Kidney epithelial cell (primary cell): ENCODE measurements at regions not wholly inside any gene's neighbourhood (a gene's known extent, or its start where the extent isn't known, plus 50 kb on each side); places are given as distances from the start of the nearest gene placed in this dataset.
A peak's percentile ranks its signal among the peaks of the same experiment; 100 is the strongest.

Experiments used
- DNase-seq: peaks from one replicate; pipeline ENCODE4 v3.0.0-alpha.2; 2010; ENCODE audit warnings: low read depth
- H3K27me3 ChIP-seq: 2 replicates; pipeline ENCODE4 v1.6.0; 2011; ENCODE audit warnings: low read length; ENCODE audit not compliant: control insufficient read depth, insufficient read depth
- H3K36me3 ChIP-seq: 2 replicates; pipeline ENCODE4 v1.5.1; 2011; ENCODE audit warnings: low read length; ENCODE audit not compliant: control insufficient read depth, insufficient read depth
- H3K4me3 ChIP-seq: 2 replicates; pipeline ENCODE4 v1.5.1; 2011; ENCODE audit warnings: low read depth, mild to moderate bottlenecking, control low read depth, low read length
- CTCF ChIP-seq: IDR thresholded peaks from 2 replicates; pipeline ENCODE4 v1.5.1; 2011; ENCODE audit warnings: mild to moderate bottlenecking, moderate library complexity, low read length, control low read depth, inconsistent platforms; ENCODE audit not compliant: insufficient read depth, poor library complexity, severe bottlenecking

GRCh38 chr5:155252717-155253116 is 239.2 kb downstream of the KIF4B start:
- TF ChIP-seq CTCF = no peak
- Histone ChIP-seq H3K36me3 (no peaks in the 10 kb centered on the region), H3K4me3 (no peak overlapping the region), H3K27me3 (no peaks in the 10 kb centered on the region)
- DNase-seq = no peak

- no peaks in the 10 kb centered on the region for H3K27me3 ChIP-seq
- no peak overlapping the region for H3K4me3 ChIP-seq
- no peak for TF ChIP-seq CTCF
- no peak for DNase-seq
- H3K36me3 ChIP-seq = no peaks in the 10 kb centered on the region
Observed at GRCh38 chr5:155254399-155254798, 240.8 kb downstream of the KIF4B start.

- Histone ChIP-seq H3K4me3 (no peak overlapping the region), H3K27me3 (no peaks in the 10 kb centered on the region), H3K36me3 (no peaks in the 10 kb centered on the region)
- no peak for DNase-seq
- no peak for TF ChIP-seq CTCF
Observed at GRCh38 chr5:155258161-155258560, 244.6 kb downstream of the KIF4B start.

- no peaks in the 10 kb centered on the region for H3K36me3 ChIP-seq
- H3K4me3 ChIP-seq = no peak overlapping the region
- no peaks in the 10 kb centered on the region for H3K27me3 ChIP-seq
- no peak for DNase-seq
- TF ChIP-seq CTCF = no peak
Observed at GRCh38 chr5:155259648-155260047, 246.1 kb downstream of the KIF4B start.

- no peak overlapping the region for H3K4me3 ChIP-seq
- no peak for DNase-seq
- H3K36me3 ChIP-seq = no peaks in the 10 kb centered on the region
- no peaks in the 10 kb centered on the region for H3K27me3 ChIP-seq
- peak; percentile 39 for TF ChIP-seq CTCF
Observed at GRCh38 chr5:155260798-155261197, 247.2 kb downstream of the KIF4B start.

- Histone ChIP-seq H3K36me3 (no peaks in the 10 kb centered on the region), H3K4me3 (no peak overlapping the region), H3K27me3 (no peaks in the 10 kb centered on the region)
- no peak for DNase-seq
- TF ChIP-seq CTCF = no peak
Observed at GRCh38 chr5:155263381-155263780, 249.8 kb downstream of the KIF4B start.
